Neural progenitor cell (in vitro differentiated cells): ENCODE measurements at regions not wholly inside any gene's neighbourhood (a gene's known extent, or its start where the extent isn't known, plus 50 kb on each side); places are given as distances from the start of the nearest gene placed in this dataset. TPM values are rescaled to one million over a fixed set of nuclear protein-coding genes. Genes with fewer than 3 reads are reported as not detected.

Experiments used
- DNase-seq: peaks from one replicate; pipeline ENCODE4 v3.0.0-alpha.2; 2016; ENCODE audit warnings: low spot score
- H2AFZ ChIP-seq: fragments of 200-600 bp; sonication (generic); replicated peaks from 2 replicates; pipeline ENCODE4 v1.6.1; 2016; ENCODE audit warnings: antibody characterized with exemption
- H3F3A ChIP-seq: fragments of 200-600 bp; sonication (generic); 2 replicates; pipeline ENCODE4 v1.6.1; 2016; ENCODE audit warnings: antibody characterized with exemption, low read depth
- H3K27ac ChIP-seq: fragments of 200-600 bp; sonication (generic); 2 replicates; pipeline ENCODE4 v1.5.1; 2016; ENCODE audit warnings: mild to moderate bottlenecking
- H3K27me3 ChIP-seq: fragments of 200-600 bp; sonication (generic); 2 replicates; pipeline ENCODE4 v1.6.1; 2016; ENCODE audit warnings: mild to moderate bottlenecking, moderate library complexity
- H3K36me3 ChIP-seq: fragments of 200-600 bp; sonication (generic); 2 replicates; pipeline ENCODE4 v1.5.1; 2016
- H3K4me1 ChIP-seq: fragments of 200-600 bp; sonication (generic); 2 replicates; pipeline ENCODE4 v1.6.1; 2016; ENCODE audit warnings: mixed run types
- H3K4me2 ChIP-seq: fragments of 200-600 bp; sonication (generic); 2 replicates; pipeline ENCODE4 v1.6.1; 2016
- H3K4me3 ChIP-seq: fragments of 200-600 bp; sonication (generic); 2 replicates; pipeline ENCODE4 v1.5.1; 2016
- H3K79me2 ChIP-seq: fragments of 200-600 bp; sonication (generic); 2 replicates; pipeline ENCODE4 v1.6.1; 2016; ENCODE audit warnings: low read depth
- H3K9ac ChIP-seq: fragments of 200-600 bp; sonication (generic); 2 replicates; pipeline ENCODE4 v1.6.1; 2016
- H3K9me3 ChIP-seq: fragments of 200-600 bp; sonication (generic); 2 replicates; pipeline ENCODE4 v1.5.1; 2016; ENCODE audit warnings: low read depth
- H4K20me1 ChIP-seq: fragments of 200-600 bp; sonication (generic); 2 replicates; pipeline ENCODE4 v1.6.1; 2016; ENCODE audit warnings: low read depth
- H3K27ac Mint-ChIP-seq: 3 replicates; pipeline ENCODE4 v1.8.0; 2021; ENCODE audit warnings: mixed read lengths
- H3K27me3 Mint-ChIP-seq: 2 replicates; pipeline ENCODE4 v1.8.0; 2022; ENCODE audit warnings: low read depth, mild to moderate bottlenecking, inconsistent platforms, moderate library complexity, mixed read lengths; ENCODE audit not compliant: insufficient read depth
- H3K36me3 Mint-ChIP-seq: 3 replicates; pipeline ENCODE4 v1.8.0; 2021; ENCODE audit warnings: mixed read lengths
- H3K4me1 Mint-ChIP-seq: 3 replicates; pipeline ENCODE4 v1.8.0; 2021; ENCODE audit warnings: mixed read lengths
- H3K4me3 Mint-ChIP-seq: 3 replicates; pipeline ENCODE4 v1.8.0; 2021; ENCODE audit warnings: mild to moderate bottlenecking, moderate library complexity, mixed read lengths
- H3K9me3 Mint-ChIP-seq: 3 replicates; pipeline ENCODE4 v1.8.0; 2020; ENCODE audit warnings: mixed read lengths
- EZH2 ChIP-seq: fragments of 200-600 bp; sonication (generic); IDR thresholded peaks from 2 replicates; pipeline ENCODE4 v1.6.1; 2017; ENCODE audit warnings: antibody characterized with exemption, mild to moderate bottlenecking, moderate library complexity
- small RNA-seq: library from RNA; depleted of rRNA; stranded (forward); fragments of <200 nt; gene quantifications from one replicate; pipeline ENCODE3, GENCODE V24; 2015

DNA sequence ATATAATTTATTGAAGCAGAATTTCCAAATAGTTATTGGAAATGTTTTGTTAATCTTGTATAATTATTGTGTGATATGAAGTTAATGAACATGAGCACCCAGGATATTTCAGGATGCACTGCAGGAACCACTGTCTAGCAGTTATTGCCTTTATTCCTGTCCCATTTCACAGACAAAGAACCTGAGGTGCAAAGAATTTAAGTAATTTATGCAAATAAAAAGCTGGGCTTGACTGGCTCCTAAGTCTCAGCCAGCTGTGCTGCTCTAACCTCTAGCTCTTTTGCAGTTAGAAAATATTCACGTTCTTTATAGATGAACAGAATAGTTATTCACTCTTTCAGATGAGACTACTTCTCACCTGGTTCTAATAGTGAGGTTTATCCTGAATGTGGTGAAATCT is 50.0 kb upstream of the NUDT12 start:
- Histone ChIP-seq H3K36me3 (no peaks in the 10 kb centered on the region), H3F3A (no peaks in the 10 kb centered on the region), H3K79me2 (no peaks in the 10 kb centered on the region), H2AFZ (no peak overlapping the region), H3K27me3 (no peaks in the 10 kb centered on the region), H3K4me1 (no peaks in the 10 kb centered on the region), H3K9ac (no peak overlapping the region), H4K20me1 (no peaks in the 10 kb centered on the region), H3K27ac (no peak overlapping the region), H3K4me2 (no peak overlapping the region), H3K9me3 (no peaks in the 10 kb centered on the region), H3K4me3 (no peak overlapping the region)
- Mint-ChIP-seq H3K9me3 (no peaks in the 10 kb centered on the region), H3K4me3 (no peak overlapping the region), H3K27ac (no peak overlapping the region), H3K27me3 (no peaks in the 10 kb centered on the region), H3K36me3 (no peaks in the 10 kb centered on the region), H3K4me1 (no peaks in the 10 kb centered on the region)
- no peak for TF ChIP-seq EZH2
- DNase-seq: no peak

Small RNA genes lying in the stretch of these regions (small RNA-seq; reads per million reads assigned to genes)
- gene PSMC1P5 (not detected), gene RF00322 (not detected), gene RN7SL255P (not detected), gene RNA5SP189 (not detected), gene RNU1-140P (not detected), gene RNU6-334P (not detected)
